ENCODE measurements at regions not wholly inside any gene's neighbourhood (a gene's known extent, or its start where the extent isn't known, plus 50 kb on each side); places are given as distances from the start of the nearest gene placed in this dataset.

DNA sequence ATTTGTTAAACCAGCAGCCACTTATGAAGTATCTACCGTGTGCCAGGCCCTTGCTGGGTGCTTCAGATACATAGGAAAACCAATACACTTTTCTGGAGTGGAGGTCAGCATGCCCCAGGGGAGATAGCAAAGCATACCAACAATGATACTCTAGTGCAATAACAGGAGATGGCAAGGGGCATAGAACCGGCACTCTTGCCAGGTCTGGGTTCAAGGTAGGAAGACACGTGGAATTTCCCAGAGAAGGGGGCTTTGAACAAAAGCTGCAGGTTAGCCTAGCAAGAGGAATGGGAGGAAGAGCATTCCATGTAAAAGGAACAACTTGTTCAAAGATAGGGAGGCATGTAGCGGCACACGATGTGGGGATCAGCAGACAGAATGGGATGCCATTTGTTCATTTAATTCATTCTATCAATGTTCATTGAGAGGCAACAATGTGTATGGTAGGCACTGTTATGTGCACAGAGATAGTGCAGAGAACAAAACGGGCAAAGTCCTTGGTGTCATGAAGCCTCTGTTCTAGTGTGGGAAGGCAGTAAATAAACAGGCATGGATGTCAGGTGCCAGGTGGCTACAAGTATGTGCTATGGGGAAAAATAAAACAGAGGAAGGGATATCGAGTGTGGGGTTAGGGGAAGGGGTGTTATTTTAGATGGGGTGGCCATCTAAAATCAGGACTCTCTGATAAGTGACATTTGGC lies 162.6 kb upstream of the E2F8 start:
- DNase-seq (ENCODE audit: low read depth in 2 of 2): no peak

- no peak for DNase-seq (ENCODE audit: low read depth in 2 of 2)
Observed at GRCh38 chr11:19400296-19400695, 159.6 kb upstream of the E2F8 start.

GRCh38 chr11:19398772-19399527 lies 158.2 kb upstream of the E2F8 start:
- no peak for DNase-seq (ENCODE audit: low read depth in 2 of 2)

- no peak for DNase-seq (ENCODE audit: low read depth in 2 of 2)
Observed at GRCh38 chr11:19398273-19398672, 157.5 kb upstream of the E2F8 start.

DNA sequence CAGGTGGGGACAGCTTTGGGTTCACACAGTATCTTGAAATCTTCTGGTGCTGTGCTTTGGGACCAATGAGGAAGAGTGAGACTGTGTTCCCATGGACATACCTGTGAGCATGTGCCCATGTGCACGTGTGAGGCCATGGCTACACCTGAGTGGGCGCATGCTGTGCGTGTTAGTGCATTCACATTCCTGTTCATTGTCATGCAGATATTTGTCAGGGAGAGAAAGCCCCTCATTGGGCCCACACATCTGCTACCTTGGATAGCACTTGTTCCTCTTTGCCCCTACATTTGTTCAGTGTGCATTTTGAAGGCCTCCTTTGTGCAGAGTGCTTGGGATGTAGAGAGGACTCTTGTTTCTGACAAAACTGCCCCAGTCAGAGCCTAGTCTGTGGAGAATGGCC lies 154.3 kb upstream of the E2F8 start:
- no peak for DNase-seq (ENCODE audit: low read depth in 2 of 2)

- DNase-seq (ENCODE audit: low read depth in 2 of 2): no peak
Observed at GRCh38 chr11:19394525-19395016, 153.8 kb upstream of the E2F8 start.

DNA sequence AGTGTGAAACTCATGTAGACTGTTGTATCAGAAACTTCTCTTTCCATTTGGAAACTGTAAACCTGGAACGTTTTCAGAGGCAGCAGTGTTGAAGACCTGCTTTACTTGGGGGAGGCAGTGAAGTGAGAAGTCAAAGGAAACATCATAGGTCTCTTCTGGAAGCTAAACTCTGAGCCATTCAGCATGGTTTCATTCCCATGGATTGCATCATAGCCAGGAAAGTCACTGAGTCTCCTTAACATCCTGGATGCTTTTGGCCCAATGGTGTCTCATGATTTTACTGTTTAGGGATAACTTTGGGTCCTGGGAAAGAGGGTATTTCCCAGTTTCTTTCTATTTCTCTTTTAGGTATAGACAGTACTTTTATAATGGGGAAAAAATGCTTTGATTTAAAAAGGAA lies 153.2 kb upstream of the E2F8 start:
- DNase-seq (ENCODE audit: low read depth in 2 of 2): no peak

- DNase-seq (ENCODE audit: low read depth in 2 of 2): no peak
Observed at GRCh38 chr11:19392847-19393518, 152.2 kb upstream of the E2F8 start.

- DNase-seq (ENCODE audit: low read depth in 2 of 2): no peak
Observed at GRCh38 chr11:19392321-19392720, 151.6 kb upstream of the E2F8 start.

DNA sequence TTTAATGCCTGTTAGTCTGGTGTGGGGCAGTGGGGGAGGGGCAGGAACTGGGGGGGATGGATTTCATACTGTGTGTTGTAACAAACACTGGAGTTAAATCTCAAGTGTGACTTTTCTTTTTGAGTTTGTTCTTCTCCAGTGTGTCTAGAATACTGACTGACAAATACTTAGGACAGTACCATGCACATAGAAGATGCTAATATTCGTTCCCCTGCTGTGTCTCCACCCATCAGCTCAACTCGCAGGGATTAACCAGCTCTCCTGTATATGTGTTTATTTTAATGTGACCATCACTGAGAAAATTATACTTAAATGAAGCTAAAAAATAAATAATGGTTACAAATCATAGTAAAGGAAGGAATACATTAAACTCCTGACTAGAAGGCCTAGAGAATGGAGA lies 150.9 kb upstream of the E2F8 start:
- DNase-seq (ENCODE audit: low read depth in 2 of 2): no peak

DNA sequence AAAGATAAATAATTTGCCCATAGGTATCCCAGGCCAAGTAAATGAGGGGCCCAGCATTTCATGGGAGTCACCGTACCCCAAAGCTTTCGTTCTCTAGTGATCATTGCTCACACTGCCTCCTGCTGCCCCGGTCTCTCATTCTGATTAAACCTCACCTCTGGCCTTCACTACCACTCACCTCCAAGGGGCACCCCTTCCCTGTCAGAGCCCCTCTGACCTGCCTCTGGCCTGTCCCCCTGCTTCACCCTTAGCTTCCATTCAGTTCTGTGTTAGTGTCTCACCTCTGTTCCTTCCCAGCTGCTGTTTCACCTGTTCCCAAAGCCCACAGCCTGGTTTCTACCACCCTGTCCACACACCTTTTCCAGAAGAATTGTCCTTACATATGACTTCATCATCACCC lies 150.3 kb upstream of the E2F8 start:
- no peak for DNase-seq (ENCODE audit: low read depth in 2 of 2)

- no peak for DNase-seq (ENCODE audit: low read depth in 2 of 2)
Observed at GRCh38 chr11:19389787-19390303, 149.1 kb upstream of the E2F8 start.

DNA sequence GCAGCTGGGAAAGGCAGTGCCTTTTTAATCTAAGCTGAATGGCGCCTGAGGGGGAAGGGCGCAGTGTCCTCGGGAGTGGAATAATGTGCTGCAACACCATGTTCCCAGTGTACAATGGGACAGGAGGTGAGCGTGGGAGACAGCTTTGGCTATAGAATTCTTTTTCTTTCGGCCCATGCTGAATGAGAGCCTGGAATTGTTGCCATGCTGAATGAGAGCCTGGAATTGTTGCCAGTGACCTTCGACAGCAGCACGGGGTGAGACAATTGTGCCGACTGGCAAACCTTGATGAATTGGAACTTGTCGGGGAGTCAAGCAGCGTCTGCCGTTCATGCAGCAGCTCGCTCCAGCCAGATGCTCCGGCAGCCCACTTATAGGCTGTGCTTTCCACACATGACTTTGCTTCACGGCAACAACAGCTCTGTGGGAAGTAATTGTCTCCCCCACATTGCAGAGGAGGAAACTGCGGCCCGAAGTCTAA lies 141.4 kb upstream of the E2F8 start:
- no peak for DNase-seq (ENCODE audit: low read depth in 2 of 2)

GRCh38 chr11:19380375-19380774 lies 139.6 kb upstream of the E2F8 start:
- DNase-seq (ENCODE audit: low read depth in 2 of 2): no peak

DNA sequence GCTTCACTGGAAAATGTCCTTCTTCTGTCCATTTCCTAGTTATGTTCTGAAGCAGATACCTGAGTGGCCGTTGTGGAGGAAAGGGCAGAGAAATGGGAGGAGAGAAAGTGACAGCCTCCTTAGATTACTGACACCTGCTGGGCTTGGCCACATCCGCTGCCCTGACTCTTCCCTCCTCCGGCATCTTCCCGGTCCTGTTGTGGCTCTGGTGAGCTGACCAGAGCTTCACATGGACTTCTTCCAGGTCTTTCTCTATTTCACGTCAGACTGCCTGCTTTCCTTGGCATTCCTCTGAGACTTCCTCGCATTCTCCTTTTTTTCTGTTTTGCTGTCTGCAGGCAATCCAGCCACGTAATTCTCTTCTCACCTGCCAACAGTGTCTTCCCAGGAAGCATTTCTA lies 138.7 kb upstream of the E2F8 start:
- DNase-seq (ENCODE audit: low read depth in 2 of 2): no peak

DNA sequence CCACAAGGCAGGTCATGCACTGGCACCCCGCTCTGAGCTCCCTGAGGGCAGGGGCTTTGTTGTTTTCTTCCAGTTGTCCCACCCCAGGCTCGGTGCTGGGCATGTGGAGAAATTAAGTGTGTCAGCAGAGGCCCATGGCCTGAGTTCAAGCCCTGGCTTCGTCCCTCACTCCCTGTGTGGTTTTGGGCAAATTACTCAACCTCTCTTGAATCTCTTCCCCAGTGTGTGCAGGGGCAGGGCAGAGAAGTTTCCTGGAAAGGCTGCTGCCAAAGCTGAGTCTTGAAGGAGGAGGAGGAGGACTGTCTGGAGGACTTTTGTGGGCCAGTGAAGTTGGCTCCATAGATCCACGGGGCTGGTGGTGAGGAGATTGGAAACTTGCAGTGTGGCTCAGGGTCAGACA lies 138.1 kb upstream of the E2F8 start:
- DNase-seq (ENCODE audit: low read depth in 2 of 2): no peak

GRCh38 chr11:19377881-19378280 lies 137.1 kb upstream of the E2F8 start:
- no peak for DNase-seq (ENCODE audit: low read depth in 2 of 2)

DNA sequence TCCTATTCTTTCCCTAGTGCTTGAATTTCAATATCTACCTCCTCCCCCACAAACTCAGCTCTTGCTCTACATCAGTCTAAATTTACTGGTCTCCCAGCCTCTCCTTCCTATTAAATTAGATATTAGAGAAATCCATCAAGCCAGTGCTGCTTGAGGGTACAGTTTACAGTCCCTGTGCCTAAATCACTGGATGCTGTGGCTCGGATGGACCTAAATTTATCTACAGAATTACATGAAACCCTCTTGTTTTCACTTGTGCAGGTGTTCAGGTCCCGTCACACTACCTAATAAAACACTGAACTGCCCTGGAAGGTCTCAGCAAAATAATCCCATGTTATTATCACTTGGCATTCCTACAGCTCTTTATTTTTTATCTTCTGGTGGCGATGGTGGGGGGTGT lies 134.7 kb upstream of the E2F8 start:
- DNase-seq (ENCODE audit: low read depth in 2 of 2): no peak

DNA sequence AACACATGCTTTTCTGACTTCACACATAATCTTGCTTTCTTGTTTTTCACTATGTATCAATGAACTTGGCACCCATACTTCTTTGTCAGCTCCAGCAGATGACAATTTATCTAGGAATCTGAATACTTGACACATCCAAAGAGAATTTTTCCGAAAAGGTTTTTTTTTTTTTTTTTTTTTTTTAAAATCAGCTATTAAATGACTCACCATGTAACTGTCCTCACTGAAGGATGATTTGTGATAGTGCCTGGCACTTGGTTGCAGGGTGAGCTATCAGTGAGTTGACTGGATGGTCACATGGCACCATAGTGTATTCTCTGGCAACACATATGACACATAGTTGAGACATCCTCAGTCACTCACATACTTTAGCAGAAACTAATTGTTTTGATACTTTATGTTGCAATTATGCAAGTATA lies 133.4 kb upstream of the E2F8 start:
- no peak for DNase-seq (ENCODE audit: low read depth in 2 of 2)

GRCh38 chr11:19372381-19372780 lies 131.6 kb upstream of the E2F8 start:
- DNase-seq (ENCODE audit: low read depth in 2 of 2): no peak

DNA sequence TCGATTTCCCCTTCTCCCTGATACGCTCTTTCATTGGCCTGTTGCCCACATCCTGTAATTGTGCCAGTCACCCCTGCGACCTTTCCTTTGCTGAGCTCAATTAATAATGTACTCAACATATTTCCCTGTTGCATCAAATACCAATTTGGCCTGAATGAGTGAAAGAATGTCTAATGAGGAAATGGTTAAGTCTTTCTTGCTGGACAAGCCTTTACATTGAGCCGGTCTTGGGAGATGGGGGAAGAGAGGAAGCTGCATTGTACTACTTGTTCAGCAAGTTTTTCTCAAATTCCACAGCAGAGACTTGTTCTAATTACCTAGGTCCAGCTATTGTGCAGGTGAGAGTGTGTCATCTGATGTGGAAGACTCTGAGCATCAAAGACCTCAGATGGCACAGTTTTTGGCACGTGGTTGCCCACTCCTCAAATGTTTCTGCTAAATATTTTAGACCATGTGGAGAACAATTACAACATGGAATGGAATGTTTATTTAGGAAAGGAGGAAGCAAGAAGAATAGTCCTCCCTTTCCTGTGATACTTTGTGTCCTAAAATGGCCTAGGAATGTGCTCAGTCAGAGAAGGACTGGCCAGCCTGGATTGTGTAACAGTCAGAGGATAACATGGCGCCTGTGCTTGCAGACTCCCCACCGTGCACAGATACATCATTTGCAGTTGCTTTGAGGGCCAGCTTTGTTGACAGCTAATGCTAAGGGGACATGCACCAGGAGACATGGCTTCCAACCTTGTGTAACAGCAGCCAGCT lies 129.5 kb upstream of the E2F8 start:
- DNase-seq (ENCODE audit: low read depth in 2 of 2): no peak
